ENCODE measurements at regions not wholly inside any gene's neighbourhood (a gene's known extent, or its start where the extent isn't known, plus 50 kb on each side); places are given as distances from the start of the nearest gene placed in this dataset.
"Not testable (repeated sequence)": the region's sequence is repeated elsewhere in the genome, so short reads cannot be mapped to it uniquely, and the experiment has no call there.

DNA sequence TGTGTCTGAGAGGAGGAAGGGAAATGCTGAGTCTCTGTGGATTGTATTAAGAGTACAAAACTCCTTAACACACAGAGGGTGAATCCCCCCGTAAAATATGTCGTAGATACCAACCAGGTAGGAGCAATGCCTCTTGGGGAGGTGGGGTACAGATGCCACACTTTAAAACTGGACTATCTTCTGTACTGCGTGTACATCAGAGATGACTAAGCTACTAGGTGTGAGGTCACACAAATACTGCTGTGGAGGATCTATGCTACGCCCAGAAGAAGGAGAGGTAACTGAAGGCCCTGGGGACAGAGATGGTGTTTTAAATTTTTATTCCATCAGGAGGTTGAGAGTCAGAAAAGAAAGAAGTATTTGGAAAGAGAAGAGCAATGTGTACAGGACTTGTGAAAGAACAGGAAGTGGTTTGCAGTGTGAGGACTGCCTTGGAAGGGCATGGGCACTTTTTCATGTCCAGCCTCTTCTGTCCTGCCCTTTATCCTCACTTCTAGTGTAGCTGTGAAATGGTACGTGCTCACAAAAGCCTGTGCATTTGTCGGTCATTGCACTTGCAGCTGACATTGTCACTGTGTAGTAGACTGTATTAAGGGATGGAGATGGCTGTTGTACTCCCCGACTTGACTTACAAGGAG is 287.8 kb upstream of the CHRM3 start:
- DNase-seq: no peak

DNA sequence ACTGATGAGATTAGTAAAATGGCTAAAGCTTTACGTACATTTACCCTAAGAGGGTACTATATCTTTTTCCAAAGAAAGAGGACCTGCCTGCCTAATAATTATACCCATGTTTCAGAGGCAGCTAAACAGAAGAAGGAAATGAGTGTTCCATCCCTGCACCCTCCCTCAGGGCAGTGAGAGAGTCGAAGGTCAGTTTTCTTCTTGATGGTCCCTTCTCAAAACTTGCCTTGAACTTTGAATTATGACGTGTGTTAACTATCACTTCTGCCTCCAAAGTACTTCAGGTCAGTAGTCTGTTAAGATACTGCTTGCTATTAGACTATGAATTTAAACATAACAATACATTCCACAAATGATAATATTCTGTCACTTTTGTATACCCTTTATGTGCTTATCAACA is 294.8 kb upstream of the CHRM3 start:
- no peak for DNase-seq

DNA sequence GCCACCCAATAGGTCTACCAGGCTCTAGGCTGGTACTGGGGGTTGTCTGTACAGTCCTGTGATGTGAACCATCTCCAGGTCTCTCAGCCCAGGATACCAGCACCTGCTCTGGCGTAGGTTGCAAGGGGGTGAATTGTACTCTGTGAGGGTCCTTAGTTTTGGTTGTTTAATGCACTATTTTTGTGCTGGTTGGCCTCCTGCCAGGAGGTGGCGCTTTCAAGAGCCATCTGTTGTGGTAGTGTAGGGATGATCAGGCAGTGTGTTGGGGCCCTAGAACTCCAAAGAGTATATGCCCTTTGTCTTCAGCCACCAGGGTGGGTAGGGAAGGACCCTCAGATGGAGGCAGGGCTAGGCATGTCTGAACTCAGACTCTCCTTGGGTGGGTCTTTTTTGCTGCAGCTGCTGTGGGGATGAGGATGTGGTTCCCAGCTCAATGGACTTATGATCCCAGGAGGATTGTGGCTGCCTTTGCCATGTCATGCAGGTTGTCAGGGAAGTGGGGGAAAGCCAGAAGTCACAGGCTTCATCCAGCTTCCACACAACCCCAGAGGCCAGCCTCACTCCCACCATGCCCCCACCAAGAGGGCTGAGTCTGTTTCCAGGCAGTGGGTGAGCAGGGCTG is 301.8 kb upstream of the CHRM3 start:
- no peak for DNase-seq

DNA sequence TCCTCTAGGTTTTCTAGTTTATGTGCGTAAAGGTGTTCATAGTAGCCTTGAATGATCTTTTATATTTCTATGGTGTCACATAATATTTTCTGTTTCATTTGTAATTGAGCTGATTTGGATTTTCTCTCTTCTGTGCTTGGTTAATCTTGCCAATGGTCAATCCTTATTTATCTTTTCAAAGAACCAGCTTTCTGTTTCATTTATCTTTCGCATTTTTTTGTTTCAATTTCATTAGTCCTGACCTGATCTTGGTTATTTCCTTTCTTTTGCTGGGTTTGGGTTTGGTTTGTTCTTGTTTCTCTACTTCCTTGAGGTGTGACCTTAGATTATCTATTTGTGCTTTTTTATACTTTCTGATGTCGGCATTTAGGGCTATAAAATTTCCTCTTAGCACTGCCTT is 304.4 kb upstream of the CHRM3 start:
- not testable (repeated sequence) for DNase-seq

DNA sequence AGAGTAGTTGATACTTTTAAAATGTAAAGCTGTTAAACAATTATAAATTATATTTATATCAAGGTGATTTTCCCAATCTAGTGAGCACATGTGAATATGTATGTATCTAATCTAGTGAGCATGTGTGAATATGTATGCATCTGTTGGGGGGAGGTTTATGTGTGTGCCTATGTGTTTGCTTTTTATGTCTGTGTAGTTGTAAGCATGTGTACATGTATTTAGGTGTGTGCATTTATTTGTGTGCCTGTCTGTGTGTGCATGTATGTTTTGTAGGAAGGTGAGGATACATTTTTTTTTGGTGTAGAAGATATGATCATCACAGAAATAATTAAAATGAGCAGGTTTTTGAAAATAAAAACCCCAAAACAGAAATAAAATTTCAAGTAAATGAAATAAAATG is 318.9 kb upstream of the CHRM3 start:
- no peak for DNase-seq

DNA sequence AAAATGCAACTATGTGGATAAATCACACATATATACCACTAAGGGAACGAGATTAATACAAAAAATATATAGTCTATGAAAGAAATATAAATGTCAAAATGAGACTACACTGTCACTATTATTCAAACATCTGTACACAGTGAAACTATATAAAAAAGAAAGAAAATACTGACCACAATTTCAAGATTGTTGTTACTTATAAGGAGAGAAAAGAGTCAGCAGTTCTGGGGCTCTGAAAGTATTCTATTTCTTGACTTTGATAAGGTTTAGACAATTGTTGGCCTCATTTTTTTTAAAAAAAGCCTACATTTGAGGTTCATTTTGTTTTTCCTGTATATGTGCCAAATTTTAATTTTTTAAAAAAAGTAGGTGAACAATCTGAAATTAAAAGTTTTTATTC is 319.3 kb upstream of the CHRM3 start:
- DNase-seq: no peak

DNA sequence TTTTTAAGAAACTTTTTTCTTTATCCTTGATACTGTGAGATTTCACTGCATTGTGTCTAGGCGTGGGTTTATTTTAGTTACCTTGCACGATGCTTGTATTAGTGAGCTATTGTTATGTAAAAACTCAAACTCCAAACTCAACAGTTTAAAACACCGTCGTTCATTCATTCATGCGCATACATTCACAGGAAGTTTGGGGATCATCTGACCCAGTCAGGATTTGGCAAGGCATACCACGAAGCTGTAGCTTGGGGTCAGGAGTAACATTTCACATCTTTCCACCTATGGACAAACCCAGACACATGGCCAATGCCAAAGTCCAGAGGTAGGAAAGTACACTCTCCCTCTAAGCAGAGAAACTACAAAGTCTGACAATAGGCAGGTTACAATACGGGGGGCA is 324.6 kb upstream of the CHRM3 start:
- no peak for DNase-seq

DNA sequence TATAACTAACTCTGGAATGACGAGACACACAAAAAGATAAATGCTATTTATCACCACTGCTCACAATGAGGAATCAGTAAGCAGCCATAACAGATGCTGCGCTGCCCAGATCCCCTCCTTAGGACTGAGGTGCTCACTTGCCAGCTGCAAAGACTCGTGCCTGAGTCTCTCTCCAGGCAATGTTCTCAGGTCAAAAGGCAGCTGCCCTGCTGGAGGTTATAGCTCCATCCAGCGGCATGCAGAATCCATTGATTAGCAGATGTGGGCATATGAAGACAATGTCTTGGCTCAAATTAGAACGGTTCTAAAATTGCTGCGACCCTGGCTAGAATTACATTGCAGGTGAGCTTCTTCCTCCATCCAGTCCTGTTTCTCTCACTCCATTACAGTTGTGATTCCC is 328.2 kb upstream of the CHRM3 start:
- DNase-seq: no peak

DNA sequence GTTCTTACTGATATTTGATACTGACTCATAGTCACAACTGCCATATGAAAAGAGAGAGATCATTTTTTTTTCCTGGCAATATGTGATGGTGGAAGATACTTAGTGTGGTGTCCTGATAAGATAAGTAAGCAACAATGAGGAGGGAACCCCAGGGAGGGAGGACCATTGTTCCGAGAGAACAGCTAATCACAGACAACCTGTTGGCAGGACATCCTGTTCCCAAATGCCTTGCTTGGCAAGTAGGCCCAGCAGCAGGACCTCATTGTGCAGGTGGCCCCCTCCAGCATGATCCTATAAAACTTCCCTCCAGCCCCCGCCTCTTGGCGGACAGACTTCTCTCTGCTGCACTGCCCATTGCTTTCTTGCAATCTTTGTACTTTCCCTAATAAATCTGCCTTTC is 329.4 kb upstream of the CHRM3 start:
- no peak for DNase-seq

DNA sequence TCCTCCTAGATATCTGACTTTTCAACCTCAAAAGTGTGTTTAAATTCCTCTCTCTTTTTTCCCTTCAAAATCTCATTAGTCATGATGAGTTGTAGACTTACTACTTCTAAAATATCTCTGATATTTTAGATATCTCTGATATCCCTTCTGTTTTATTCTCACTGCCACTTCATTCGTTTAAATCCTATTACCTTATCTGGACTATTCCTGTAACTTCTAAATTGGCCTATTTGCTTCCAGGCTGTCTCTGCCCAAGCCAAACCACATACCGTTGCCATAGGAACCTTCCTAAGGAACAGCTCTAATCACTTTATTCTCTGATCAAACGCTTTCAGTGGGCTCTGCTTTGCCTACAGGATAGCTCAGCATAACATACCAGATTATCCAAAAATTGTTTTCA is 333.1 kb upstream of the CHRM3 start:
- no peak for DNase-seq

DNA sequence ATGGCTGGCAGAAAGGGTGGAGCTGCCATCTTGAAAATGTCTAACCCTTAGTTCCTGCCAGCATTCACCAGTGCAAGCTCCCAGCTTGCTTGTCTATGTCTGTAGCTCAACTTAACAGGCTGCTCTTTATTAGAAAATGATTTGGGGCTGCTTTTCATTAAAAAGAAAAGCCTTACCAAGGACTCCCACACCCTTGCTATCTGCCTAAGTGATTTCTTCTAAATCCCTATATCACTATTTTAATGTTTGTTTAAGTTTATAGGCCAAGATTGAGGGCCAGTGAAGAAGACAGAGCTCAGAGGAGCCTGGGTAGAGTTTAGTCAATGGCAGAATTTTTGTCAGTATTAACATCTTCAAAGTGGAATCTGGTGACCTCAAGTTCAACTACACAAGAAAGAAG is 336.8 kb upstream of the CHRM3 start:
- DNase-seq: no peak

DNA sequence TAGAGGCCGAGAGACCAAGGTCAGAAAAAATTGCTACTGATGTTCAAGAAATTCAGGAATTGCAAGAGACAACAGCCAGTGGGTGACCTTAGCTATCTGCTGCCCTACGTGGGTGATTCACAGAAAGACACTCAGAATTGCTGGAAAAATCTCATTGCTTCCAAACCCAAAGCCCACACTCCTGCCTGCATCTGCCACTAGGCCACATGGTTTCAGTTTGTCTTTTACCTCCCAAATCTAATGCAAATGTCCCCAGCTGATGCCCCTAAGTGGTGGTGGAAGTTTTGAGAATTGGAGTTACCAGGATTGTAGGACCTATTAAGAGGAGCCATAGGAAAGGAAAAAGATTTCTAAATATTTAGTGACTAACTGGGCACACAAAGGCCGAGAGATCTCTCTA is 341.5 kb upstream of the CHRM3 start:
- DNase-seq: no peak

DNA sequence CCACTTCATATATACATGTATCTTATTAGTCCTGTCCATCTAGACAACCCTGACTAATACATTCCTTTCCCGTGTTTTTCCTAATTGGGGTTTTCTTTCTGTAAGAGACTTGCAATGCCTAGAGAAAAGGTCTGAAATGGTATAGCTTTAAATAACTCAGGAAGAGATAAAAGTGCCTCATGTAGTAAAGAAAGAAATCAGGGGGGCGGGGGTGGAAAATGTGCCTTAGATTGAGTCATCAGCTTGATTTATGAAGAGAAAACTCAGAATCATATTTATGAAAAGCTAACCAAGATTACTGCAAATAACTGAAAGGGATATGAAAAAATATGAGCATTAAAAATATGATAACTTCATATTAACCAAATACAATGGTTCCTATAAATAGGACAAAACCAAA is 345.8 kb upstream of the CHRM3 start:
- no peak for DNase-seq

DNA sequence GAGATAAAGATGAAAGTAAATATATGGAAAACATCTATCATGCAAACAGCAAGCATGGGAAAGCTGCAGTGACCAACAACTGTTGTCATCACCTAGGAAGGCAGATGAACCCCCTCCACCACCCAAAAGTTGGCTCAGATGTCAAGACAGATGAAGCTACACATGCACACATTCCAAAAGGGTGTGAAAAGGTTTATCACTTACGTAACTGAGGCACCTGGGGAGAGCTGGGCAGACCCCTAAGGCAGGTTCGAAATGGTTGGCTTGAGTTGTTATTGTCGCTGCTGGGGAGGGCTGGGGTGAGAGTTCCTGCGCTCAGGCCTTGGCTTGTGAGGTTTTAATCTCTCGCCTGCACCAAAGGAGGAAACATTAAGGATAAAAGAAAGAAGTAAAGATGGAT is 355.1 kb upstream of the CHRM3 start:
- no peak for DNase-seq

DNA sequence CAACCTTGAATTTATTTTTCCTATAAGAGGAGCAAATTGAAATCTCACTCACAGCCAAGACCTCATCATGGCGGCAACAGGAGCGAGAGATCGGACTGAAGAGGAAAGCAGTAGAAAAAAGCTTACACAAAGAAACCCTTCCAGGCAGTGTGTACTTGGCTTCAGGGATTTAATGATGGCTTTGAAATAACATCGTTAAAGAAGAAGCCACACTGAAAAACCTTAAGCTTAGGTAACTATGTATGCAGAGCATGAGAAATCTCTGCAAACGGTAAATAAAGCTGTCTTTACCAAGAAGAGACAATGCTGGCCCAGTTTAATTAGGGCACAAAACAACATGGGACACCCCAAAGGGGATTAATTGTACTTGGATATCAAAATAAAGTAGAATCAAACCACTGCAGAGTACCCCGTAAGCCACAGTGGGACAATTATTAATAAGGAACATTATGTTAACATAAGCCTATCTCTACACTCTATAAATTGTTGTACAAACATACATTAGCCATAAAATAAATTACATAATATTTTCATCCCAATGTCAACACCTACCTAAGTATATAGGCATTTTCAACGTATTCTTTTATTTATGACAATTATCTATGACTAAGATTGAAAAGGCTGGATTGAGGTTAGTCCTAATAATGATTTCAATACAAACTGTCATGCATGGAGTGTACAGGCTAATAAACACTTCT is 360.2 kb upstream of the CHRM3 start:
- DNase-seq: no peak

DNA sequence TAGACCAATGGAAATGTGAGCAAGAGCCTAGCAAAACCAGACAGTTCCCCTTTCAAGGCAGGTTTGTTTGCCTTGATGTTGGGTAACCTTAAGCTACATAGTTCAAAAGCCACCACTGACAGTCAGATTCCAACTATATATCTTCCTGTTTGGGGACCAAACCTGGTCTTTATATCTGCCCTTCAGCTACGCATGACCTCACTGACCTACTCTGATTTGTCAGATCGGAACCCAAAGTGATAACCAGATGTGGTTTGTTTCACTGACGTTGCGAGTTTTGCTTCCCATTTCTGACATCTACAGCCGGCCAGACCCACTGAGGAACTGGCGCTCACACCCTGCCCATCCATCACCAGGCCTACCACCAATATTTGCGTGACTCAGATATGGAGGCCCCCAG is 361.1 kb upstream of the CHRM3 start:
- DNase-seq: no peak

DNA sequence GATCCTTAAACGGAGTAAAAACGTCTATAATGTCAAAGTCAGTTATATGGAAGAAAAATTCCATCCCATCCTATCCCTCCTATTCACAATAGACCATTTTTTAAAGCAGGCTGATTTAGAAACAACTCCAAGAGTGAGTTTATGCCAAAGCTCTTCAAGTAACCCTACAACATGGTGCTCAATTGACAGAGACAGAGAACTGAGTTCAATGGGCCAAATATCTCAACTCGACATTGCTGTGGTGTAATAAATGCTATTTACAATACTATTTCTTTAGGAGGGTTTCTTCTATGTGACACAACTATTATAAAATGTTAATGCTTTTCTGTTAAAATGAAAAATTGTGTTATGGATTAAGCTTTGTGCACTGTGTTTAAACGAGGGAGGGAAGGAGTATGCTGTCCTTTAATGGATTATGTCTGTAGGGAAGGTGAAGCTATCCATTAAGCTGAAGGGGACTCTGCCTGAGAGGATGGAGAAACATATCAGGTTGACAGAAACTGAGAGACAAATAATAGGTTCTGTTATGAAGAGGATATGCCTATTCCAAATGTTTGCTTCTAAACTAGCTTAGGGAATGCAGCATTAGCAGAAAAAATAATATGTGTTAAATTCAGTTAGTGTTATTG is 362.5 kb upstream of the CHRM3 start:
- no peak for DNase-seq

DNA sequence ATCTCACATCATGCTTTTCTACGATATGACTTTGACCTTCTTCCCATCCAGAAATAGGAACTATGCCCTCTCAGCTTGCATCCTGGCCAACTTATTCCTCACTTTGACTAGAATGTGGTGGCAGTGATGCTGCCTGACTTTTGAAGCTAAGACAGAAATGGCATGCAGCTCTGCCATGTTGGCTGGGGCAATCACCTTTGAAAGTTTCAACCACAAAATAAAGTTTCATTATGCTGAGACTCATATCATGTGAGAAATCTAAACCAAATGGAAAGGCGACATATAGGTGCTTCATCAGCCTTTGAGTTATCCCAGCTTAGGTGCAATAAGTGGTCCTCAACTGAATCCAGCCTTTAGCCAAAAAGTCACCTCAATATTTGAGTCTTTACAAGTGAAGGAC is 370.0 kb upstream of the CHRM3 start:
- no peak for DNase-seq

DNA sequence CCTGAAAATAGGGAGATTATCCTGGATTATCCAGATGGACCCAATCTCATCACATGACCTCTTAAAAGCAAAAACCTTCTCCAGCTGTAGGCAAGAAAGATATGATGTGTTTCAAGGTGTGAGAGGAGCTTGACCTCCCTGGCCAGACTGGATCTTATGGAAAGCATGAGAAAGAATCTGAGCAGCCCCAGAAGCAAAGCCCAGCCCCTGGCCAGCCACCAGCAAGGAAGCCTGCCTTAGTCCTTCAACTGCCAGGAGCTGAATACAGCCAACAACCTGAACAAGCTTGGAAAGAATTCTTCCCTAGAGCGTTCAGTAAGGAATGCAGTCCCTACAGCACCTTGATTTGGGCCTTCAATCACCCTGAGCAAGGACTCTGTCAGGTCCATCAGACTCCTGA is 375.0 kb upstream of the CHRM3 start:
- DNase-seq: no peak

DNA sequence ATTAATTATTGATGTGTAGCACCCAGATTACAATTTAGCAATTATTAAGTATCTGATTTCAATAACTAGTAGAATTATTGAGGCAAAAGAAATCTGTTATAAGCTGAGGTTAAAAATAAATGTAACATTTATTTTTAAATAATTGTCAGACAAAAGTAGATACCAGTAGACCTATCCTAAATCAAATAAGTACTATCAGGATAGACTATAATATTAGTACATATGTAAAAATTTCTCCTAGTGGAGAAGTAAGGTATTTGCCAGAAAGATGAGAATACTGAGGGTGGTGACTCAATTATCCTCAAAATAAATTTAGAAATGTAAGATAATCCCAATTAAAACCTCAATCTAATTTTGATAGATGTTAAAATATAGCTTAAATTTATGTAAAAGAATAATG is 377.8 kb upstream of the CHRM3 start:
- DNase-seq: no peak

DNA sequence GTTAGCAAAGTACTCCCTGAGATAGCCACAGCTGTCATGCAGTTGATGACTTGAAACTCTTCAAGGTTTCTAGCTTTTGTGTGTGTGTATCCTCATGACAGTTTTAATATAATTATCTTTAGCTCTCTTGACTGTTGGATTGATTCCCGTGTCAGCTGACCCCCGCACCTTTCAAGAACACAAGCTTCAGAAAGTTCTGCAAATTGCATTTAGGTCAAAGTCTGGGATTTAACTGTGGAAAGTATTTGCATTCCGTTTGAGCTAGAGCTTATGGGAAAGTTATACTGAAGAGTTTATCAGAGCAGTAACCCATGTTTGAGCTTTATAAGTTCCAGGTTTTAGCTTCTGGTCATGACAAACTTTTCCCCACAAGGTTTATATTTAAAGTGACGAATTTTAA is 380.1 kb upstream of the CHRM3 start:
- no peak for DNase-seq

DNA sequence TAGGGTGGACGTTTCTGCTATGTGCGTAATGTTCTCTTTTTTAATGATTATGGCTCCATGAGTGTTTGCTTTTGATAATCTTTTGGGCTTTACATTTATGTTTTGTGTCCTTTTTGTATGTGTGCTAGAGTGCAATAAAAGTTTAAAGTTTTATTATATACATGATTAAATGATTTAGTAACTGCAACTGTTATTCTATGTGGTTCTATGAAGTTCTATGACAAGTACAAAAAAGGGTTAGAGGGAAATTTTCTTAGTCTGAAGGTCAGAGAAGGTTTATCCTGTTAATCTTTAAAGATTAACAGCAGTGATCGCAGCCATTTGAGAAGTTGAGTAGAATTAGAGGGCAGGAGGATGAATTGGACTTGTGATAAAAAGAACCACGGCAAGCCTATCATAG is 386.4 kb upstream of the CHRM3 start:
- DNase-seq: no peak

DNA sequence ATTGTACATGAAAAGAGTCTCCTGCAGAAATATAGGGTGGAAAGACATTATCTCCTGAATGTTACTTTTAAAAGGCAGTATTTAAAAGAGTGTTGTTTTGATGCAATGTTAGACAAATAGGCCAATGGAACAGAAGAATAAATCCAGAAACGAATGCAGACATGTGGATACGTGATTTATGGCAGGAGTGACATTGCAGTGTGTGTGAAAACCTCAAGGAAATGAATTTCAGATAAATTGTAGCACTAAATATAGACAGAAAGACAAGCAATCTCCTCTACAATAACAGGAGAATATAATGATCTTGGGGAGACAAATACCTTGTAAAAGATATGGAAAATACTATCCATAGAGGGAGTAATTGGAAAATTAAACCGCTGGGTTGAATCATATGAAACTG is 387.8 kb upstream of the CHRM3 start:
- no peak for DNase-seq

DNA sequence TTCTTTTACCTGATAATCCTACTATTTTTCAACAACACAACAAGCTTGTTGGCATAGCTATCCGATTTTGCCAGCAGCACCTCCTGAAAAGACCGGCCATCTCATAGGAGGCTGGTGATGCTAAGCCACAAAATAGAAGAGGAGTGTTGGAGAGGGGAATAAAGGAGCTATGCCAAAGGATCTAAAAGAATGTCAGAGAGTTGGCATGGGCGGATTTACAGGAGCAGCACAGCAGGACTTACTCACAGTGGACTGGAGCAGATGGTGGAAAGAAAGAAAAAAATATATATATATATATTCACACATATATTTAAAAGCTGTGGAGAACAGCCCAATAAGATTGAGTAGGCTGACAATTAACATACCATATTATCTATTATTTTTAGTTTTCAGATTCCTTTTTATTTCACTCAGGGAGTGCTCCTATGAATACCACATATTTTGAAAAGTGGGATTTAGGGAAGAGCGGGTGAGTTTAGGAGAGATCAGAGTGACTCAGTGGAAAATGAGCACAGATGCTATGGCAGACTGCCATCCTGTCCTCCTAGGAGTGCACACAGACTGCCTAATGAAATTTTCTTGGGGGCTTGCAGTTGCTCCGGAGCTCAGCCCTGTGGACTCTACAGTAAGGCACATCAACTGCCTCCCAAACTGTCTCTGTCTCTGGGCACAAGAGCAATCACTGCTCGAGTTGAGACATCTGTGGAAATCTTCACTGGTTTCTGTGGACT is 394.4 kb upstream of the CHRM3 start:
- DNase-seq: no peak

Data from stimulated activated CD4-positive, alpha-beta T cell treated with anti-CD3 and anti-CD28 coated beads, Interleukin-15, amount 100 ng/mL, for 24 hours (primary cell).